GM18520 (cell line): ENCODE measurements at regions not wholly inside any gene's neighbourhood (a gene's known extent, or its start where the extent isn't known, plus 50 kb on each side); places are given as distances from the start of the nearest gene placed in this dataset.
"Not testable (repeated sequence)": the region's sequence is repeated elsewhere in the genome, so short reads cannot be mapped to it uniquely, and the experiment has no call there.

Experiments
- ATAC-seq: cut with Tn5 transposase; IDR thresholded peaks from one replicate; pipeline ENCODE4 v1.9.1; 2021; ENCODE audit not compliant: unreplicated experiment

GRCh38 chr15:69552057-69552815, 99.6 kb downstream of the RPLP1 start:
- no peak for ATAC-seq

GRCh38 chr15:69553686-69554085, 101.1 kb downstream of the RPLP1 start:
- no peak for ATAC-seq

GRCh38 chr15:69554279-69554961, 101.8 kb downstream of the RPLP1 start:
- ATAC-seq = no peak

- no peak for ATAC-seq
Observed at GRCh38 chr15:69555080-69555479, 102.5 kb downstream of the RPLP1 start.

GRCh38 chr15:69556344-69556743, 103.7 kb downstream of the RPLP1 start:
- no peak for ATAC-seq

- no peak for ATAC-seq
Observed at GRCh38 chr15:69557020-69557706, 104.5 kb downstream of the RPLP1 start.

- no peak for ATAC-seq
Observed at GRCh38 chr15:69557707-69558409, 105.2 kb downstream of the RPLP1 start.

- no peak for ATAC-seq
Observed at GRCh38 chr15:69559440-69560190, 107.0 kb downstream of the RPLP1 start.

GRCh38 chr15:69561071-69561784, 108.6 kb downstream of the RPLP1 start:
- ATAC-seq = no peak

- ATAC-seq = no peak
Observed at GRCh38 chr15:69562116-69562515, 109.5 kb downstream of the RPLP1 start.

GRCh38 chr15:69562564-69562963, 109.9 kb downstream of the RPLP1 start:
- no peak for ATAC-seq

- ATAC-seq = no peak
Observed at GRCh38 chr15:69565066-69565655, 112.5 kb downstream of the RPLP1 start.

- not testable (repeated sequence) for ATAC-seq
Observed at GRCh38 chr15:69567238-69567760, 114.7 kb downstream of the RPLP1 start.

- no peak for ATAC-seq
Observed at GRCh38 chr15:69568173-69569009, 115.8 kb downstream of the RPLP1 start.

- no peak for ATAC-seq
Observed at GRCh38 chr15:69570454-69570853, 117.8 kb downstream of the RPLP1 start.

GRCh38 chr15:69570997-69571396, 118.4 kb downstream of the RPLP1 start:
- no peak for ATAC-seq

- ATAC-seq = not testable (repeated sequence)
Observed at GRCh38 chr15:69573278-69573677, 120.7 kb downstream of the RPLP1 start.

- no peak for ATAC-seq
Observed at GRCh38 chr15:69573815-69574475, 121.3 kb downstream of the RPLP1 start.
